IMR-90 (cell line): ENCODE measurements at regions not wholly inside any gene's neighbourhood (a gene's known extent, or its start where the extent isn't known, plus 50 kb on each side); places are given as distances from the start of the nearest gene placed in this dataset.

ENCODE experiments used
- CHD1 ChIP-seq: IDR thresholded peaks from 2 replicates; pipeline ENCODE4 v1.6.1; 2012; ENCODE audit warnings: low read depth, low read length, improper control_type of control experiment
- CTCF ChIP-seq: conservative IDR thresholded peaks from 2 replicates; pipeline ENCODE4 v1.5.1; 2012; ENCODE audit warnings: mild to moderate bottlenecking, low read depth, low read length, improper control_type of control experiment
- ELK1 ChIP-seq: fragments of 150-350 bp; IDR thresholded peaks from 2 replicates; pipeline ENCODE4 v1.6.1; 2016; ENCODE audit warnings: low read depth, mild to moderate bottlenecking, low read length, moderate library complexity, borderline replicate concordance
- FOS ChIP-seq: fragments of 150-350 bp; IDR thresholded peaks from 2 replicates; pipeline ENCODE4 v1.6.1; 2016; ENCODE audit warnings: low read depth, low read length
- MAZ ChIP-seq: IDR thresholded peaks from 2 replicates; pipeline ENCODE4 v1.6.1; 2012; ENCODE audit warnings: low read depth, mild to moderate bottlenecking, low read length, improper control_type of control experiment, moderate library complexity, borderline replicate concordance
- MXI1 ChIP-seq: IDR thresholded peaks from 2 replicates; pipeline ENCODE4 v1.6.1; 2012; ENCODE audit warnings: low read depth, mild to moderate bottlenecking, low read length, moderate library complexity, borderline replicate concordance
- NFE2L2 ChIP-seq: fragments of 150-350 bp; IDR thresholded peaks from 2 replicates; pipeline ENCODE4 v1.6.1; 2016; ENCODE audit warnings: low read depth, mild to moderate bottlenecking, low read length
- POLR2A ChIP-seq: IDR thresholded peaks from 2 replicates; pipeline ENCODE4 v1.6.1; 2012; ENCODE audit warnings: mild to moderate bottlenecking, low read depth, low read length
- RAD21 ChIP-seq: IDR thresholded peaks from 2 replicates; pipeline ENCODE4 v1.6.1; 2012; ENCODE audit warnings: low read length, improper control_type of control experiment
- RCOR1 ChIP-seq: IDR thresholded peaks from 2 replicates; pipeline ENCODE4 v1.6.1; 2012; ENCODE audit warnings: mild to moderate bottlenecking, low read length, improper control_type of control experiment; ENCODE audit not compliant: insufficient replicate concordance
- RFX5 ChIP-seq: IDR thresholded peaks from 2 replicates; pipeline ENCODE4 v1.8.0; 2012; ENCODE audit warnings: low read depth, mild to moderate bottlenecking, low read length, moderate library complexity
- SMC3 ChIP-seq: fragments of 150-350 bp; IDR thresholded peaks from 2 replicates; pipeline ENCODE4 v1.6.1; 2016; ENCODE audit warnings: low read depth, mild to moderate bottlenecking, antibody characterized with exemption, low read length, moderate library complexity
- USF2 ChIP-seq: fragments of 150-350 bp; IDR thresholded peaks from 2 replicates; pipeline ENCODE4 v1.6.1; 2017; ENCODE audit warnings: mild to moderate bottlenecking, antibody characterized with exemption, low read length, low read depth

DNA sequence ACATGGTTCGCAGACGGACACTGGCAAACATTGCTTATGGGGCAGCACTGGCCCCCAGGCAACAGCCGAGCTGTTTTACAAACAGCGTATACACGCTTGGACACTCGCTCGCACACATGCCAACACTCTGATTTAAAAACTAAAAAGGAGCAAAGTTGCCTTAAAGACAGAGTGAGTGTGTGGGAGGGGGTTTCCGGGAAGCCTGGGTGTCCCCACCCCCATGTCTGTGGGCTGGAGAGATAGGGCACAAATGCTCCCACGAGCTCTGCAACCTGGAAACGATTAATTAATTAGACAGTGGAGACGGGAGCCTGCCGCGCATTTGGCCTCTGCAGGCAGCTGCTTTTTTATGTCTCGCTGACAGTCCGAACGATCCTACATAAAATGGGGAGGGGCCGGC is 107.9 kb upstream of the ZNF469 start:
- no peak for TF ChIP-seq CTCF
- no peak for TF ChIP-seq SMC3
- no peak for TF ChIP-seq RAD21
- no peak for TF ChIP-seq POLR2A
- no peak for TF ChIP-seq MAZ
- no peak for TF ChIP-seq CHD1
- TF ChIP-seq FOS, result no peak
- TF ChIP-seq ELK1, result no peak
- TF ChIP-seq USF2, result no peak
- TF ChIP-seq RFX5, result no peak
- TF ChIP-seq NFE2L2, result no peak
- no peak for TF ChIP-seq MXI1
- TF ChIP-seq RCOR1, result no peak
